Activated CD4-positive, alpha-beta T cell treated with anti-CD3 and anti-CD28 coated beads, Interleukin-2, Interleukin-6, amounts not matched to agents 100 ng/mL and 50 ng/mL, durations not matched to agents 16 hours and 8 hours (primary cell): ENCODE measurements at regions not wholly inside any gene's neighbourhood (a gene's known extent, or its start where the extent isn't known, plus 50 kb on each side); places are given as distances from the start of the nearest gene placed in this dataset.
"Not testable (repeated sequence)": the region's sequence is repeated elsewhere in the genome, so short reads cannot be mapped to it uniquely, and the experiment has no call there.

Source experiments
- DNase-seq: peaks from one replicate; pipeline ENCODE4 v3.0.0-alpha.2; 2020

GRCh38 chr13:68019901-68020300, 789.8 kb upstream of the PCDH9 start:
- no peak for DNase-seq

- no peak for DNase-seq
Observed at GRCh38 chr13:68009546-68009945, 779.4 kb upstream of the PCDH9 start.

- DNase-seq = no peak
Observed at GRCh38 chr13:68007576-68007975, 777.4 kb upstream of the PCDH9 start.

- DNase-seq = no peak
Observed at GRCh38 chr13:67996101-67996500, 766.0 kb upstream of the PCDH9 start.

GRCh38 chr13:67990868-67991267, 760.7 kb upstream of the PCDH9 start:
- DNase-seq = no peak

- no peak for DNase-seq
Observed at GRCh38 chr13:67986234-67986633, 756.1 kb upstream of the PCDH9 start.

- no peak for DNase-seq
Observed at GRCh38 chr13:67977066-67977465, 746.9 kb upstream of the PCDH9 start.

- DNase-seq = no peak
Observed at GRCh38 chr13:67971291-67971690, 741.2 kb upstream of the PCDH9 start.

- DNase-seq = no peak
Observed at GRCh38 chr13:67967031-67967430, 736.9 kb upstream of the PCDH9 start.

GRCh38 chr13:67966065-67966464, 735.9 kb upstream of the PCDH9 start:
- DNase-seq = no peak

- DNase-seq = no peak
Observed at GRCh38 chr13:67964986-67965385, 734.9 kb upstream of the PCDH9 start.

- no peak for DNase-seq
Observed at GRCh38 chr13:67964091-67964490, 734.0 kb upstream of the PCDH9 start.

- no peak for DNase-seq
Observed at GRCh38 chr13:67961331-67961730, 731.2 kb upstream of the PCDH9 start.

- no peak for DNase-seq
Observed at GRCh38 chr13:67951431-67951830, 721.3 kb upstream of the PCDH9 start.

GRCh38 chr13:67950603-67951002, 720.5 kb upstream of the PCDH9 start:
- no peak for DNase-seq

GRCh38 chr13:67946131-67946530, 716.0 kb upstream of the PCDH9 start:
- DNase-seq = no peak

- DNase-seq = no peak
Observed at GRCh38 chr13:67943116-67943515, 713.0 kb upstream of the PCDH9 start.

- no peak for DNase-seq
Observed at GRCh38 chr13:67935626-67936025, 705.5 kb upstream of the PCDH9 start.

GRCh38 chr13:67934617-67935330, 704.6 kb upstream of the PCDH9 start:
- DNase-seq = no peak

GRCh38 chr13:67932991-67933390, 702.9 kb upstream of the PCDH9 start:
- DNase-seq = no peak

GRCh38 chr13:67917291-67917987, 687.3 kb upstream of the PCDH9 start:
- no peak for DNase-seq

- no peak for DNase-seq
Observed at GRCh38 chr13:67916650-67917049, 686.5 kb upstream of the PCDH9 start.

GRCh38 chr13:67914535-67914934, 684.4 kb upstream of the PCDH9 start:
- no peak for DNase-seq

- not testable (repeated sequence) for DNase-seq
Observed at GRCh38 chr13:67902960-67903359, 672.8 kb upstream of the PCDH9 start.

- no peak for DNase-seq
Observed at GRCh38 chr13:67880916-67881315, 650.8 kb upstream of the PCDH9 start.
